ENCODE measurements at regions not wholly inside any gene's neighbourhood (a gene's known extent, or its start where the extent isn't known, plus 50 kb on each side); places are given as distances from the start of the nearest gene placed in this dataset.

DNA sequence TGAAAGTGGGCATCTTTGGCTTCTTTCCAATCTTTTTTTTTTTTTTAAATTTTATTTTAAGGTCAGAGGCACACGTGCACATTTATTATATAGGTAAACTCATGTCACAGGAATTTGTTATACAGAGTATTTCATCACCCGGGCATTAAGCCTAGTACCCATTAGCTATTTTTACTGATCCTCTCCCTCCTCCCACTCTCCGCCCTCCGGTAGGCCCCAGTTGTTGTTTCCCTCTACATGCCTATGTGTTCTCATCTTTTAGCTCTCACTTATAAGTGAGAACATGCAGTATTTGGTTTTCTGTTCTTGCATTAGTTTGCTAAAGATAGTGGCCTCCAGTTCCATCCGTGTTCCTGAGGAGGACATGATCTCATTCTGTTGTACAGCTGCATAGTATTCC is 108.5 kb downstream of the CYB561 start:
- no peak overlapping the region for H3K4me3 ChIP-seq
- DNase-seq (no peak), ATAC-seq (no peak)
- intact Hi-C loops (cut with DNase I): no loop called here
- no peaks in the 10 kb centered on the region for H3K27me3 ChIP-seq
- H3K4me1 ChIP-seq: no peaks in the 10 kb centered on the region
- no peak overlapping the region for H3K27ac ChIP-seq
- peaks cover 0 to 19% of the 10 kb centered on the region in 2 donors for H3K36me3 ChIP-seq
- TF ChIP-seq, protein P1, sequence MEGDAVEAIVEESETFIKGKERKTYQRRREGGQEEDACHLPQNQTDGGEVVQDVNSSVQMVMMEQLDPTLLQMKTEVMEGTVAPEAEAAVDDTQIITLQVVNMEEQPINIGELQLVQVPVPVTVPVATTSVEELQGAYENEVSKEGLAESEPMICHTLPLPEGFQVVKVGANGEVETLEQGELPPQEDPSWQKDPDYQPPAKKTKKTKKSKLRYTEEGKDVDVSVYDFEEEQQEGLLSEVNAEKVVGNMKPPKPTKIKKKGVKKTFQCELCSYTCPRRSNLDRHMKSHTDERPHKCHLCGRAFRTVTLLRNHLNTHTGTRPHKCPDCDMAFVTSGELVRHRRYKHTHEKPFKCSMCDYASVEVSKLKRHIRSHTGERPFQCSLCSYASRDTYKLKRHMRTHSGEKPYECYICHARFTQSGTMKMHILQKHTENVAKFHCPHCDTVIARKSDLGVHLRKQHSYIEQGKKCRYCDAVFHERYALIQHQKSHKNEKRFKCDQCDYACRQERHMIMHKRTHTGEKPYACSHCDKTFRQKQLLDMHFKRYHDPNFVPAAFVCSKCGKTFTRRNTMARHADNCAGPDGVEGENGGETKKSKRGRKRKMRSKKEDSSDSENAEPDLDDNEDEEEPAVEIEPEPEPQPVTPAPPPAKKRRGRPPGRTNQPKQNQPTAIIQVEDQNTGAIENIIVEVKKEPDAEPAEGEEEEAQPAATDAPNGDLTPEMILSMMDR (IDR thresholded peaks at IDR 0.05): no peak
- no peaks in the 10 kb centered on the region for H3K9me3 ChIP-seq

DNA sequence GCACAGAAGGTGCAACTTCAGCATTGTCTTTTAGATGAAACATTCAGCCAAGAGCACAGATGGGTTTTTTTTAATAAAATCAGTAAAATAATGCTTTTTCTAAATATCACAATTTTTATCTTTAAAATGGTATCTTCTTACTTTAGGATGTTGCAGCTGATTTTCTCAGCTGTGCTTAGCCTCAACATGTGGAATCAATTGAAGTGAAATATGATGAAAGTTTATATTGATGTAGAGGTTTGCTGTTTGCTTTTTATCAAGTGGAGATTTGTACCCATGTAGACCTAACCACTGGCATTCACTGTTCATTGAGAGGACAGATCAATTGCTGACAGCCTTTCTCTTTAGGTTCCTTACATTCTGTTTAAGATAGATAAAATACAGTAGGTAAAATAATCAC is 107.8 kb downstream of the CYB561 start:
- ATAC-seq (no peak), DNase-seq (no peak)
- intact Hi-C loops (cut with DNase I): no loop called here
- peaks cover 0 to 21% of the 10 kb centered on the region in 2 donors for H3K36me3 ChIP-seq
- H3K27ac ChIP-seq: no peak overlapping the region
- no peak overlapping the region for H3K4me3 ChIP-seq
- no peaks in the 10 kb centered on the region for H3K27me3 ChIP-seq
- H3K9me3 ChIP-seq: no peaks in the 10 kb centered on the region
- H3K4me1 ChIP-seq: no peaks in the 10 kb centered on the region
- TF ChIP-seq, protein P1 (IDR thresholded peaks at IDR 0.05): no peak

DNA sequence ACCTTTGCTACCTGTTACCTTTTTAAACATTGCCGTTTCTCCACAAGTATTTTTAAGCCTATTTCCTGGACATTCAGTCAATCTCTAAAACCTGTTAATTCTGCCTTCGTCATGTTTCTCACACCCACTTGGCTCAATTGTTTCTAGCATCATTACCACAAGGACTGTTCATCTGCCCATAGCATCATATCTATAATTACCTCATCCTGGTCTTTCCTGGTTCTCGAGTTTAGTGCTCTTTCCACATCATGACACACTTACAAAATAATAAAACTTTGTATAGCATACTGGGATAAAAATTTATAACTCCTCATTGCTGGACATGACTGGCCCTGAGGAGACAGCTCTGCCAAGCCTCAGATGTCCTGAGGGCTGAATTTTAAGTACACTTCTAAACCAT is 104.8 kb downstream of the CYB561 start:
- DNase-seq: no peak
- Histone ChIP-seq H3K4me3 (no peak overlapping the region), H3K36me3 (peaks cover 0 to 21% of the 10 kb centered on the region in 2 donors), H3K27ac (no peak overlapping the region), H3K9me3 (no peaks in the 10 kb centered on the region), H3K27me3 (no peaks in the 10 kb centered on the region), H3K4me1 (no peaks in the 10 kb centered on the region)
- TF ChIP-seq, protein P1 (IDR thresholded peaks at IDR 0.05): no peak
- intact Hi-C loops (cut with DNase I): no loop called here
- no peak for ATAC-seq

DNA sequence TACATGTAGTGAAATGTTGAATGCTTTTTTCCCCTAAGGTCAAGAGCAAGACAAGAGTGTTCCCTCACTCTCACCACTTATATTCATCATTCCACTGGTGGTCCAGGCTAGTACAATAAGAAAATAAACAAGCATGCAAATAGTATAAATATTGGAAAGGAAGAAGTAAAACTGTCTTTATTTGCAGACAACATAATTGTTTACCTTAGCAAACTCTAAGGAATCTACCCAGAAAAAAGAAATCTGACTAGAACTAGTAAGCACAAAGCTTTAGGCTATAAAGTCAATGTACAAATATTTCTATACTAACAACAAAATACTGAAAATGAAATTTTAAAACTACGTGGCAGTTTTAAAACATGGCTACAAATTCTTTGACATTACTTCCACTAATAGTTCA is 101.7 kb downstream of the CYB561 start:
- no peaks in the 10 kb centered on the region for H3K4me1 ChIP-seq
- DNase-seq (no peak), ATAC-seq (no peak)
- TF ChIP-seq, protein P1 (IDR thresholded peaks at IDR 0.05): no peak
- H3K27me3 ChIP-seq: no peaks in the 10 kb centered on the region
- intact Hi-C loops (cut with DNase I): no loop called here
- no peak overlapping the region for H3K27ac ChIP-seq
- peaks cover 0 to 21% of the 10 kb centered on the region in 2 donors for H3K36me3 ChIP-seq
- no peak overlapping the region for H3K4me3 ChIP-seq
- H3K9me3 ChIP-seq: no peaks in the 10 kb centered on the region

DNA sequence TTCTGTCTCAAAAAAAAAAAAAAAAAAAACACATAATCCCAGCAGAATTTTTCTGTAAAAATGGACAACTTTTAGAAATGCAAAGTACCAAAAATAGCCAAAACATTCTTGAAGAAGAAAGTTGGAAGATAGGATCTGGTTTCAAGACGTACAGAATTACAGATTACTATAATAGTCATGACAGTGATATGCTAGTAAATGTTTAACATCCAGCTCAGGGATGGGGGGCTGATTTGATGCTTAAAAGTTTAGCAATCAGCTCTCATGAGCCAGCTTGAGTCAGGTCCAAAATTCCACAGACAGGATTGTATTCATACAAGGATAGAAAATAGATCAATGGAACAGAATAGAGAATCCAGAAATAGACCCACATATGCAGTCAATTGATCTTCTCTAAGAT is 100.5 kb downstream of the CYB561 start:
- ATAC-seq: no peak
- Histone ChIP-seq H3K4me3 (no peak overlapping the region), H3K36me3 (peaks cover 0 to 15% of the 10 kb centered on the region in 2 donors), H3K27ac (no peak overlapping the region), H3K4me1 (no peaks in the 10 kb centered on the region), H3K9me3 (no peaks in the 10 kb centered on the region), H3K27me3 (no peaks in the 10 kb centered on the region)
- no peak for DNase-seq
- TF ChIP-seq, protein P1 (IDR thresholded peaks at IDR 0.05): no peak
- intact Hi-C loops (cut with DNase I): no loop called here

Data from left lung (tissue), 4 donors.